ENCODE measurements at regions not wholly inside any gene's neighbourhood (a gene's known extent, or its start where the extent isn't known, plus 50 kb on each side); places are given as distances from the start of the nearest gene placed in this dataset.

DNA sequence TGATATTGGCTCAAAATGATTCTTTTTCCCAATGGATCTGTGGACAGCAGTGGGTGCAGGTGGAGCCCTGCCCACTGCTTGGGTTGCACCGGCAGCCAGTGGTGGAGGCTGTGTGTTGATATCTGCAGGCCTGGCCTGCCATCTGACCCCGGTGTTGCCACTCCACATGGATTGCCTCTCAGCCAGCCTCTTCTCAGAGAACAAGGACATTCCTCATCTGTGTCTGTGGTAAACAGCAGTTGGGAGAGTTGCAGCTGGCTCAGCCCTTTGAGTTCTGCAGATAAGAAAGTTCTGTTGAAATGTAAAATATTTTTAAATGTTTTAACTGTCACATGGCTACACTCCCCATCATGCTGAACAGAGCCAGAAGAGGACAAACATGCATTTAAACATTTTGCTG, 374.9 kb upstream of the CELF2 start:
- DNase-seq (ENCODE audit: low read depth) = no peak

DNA sequence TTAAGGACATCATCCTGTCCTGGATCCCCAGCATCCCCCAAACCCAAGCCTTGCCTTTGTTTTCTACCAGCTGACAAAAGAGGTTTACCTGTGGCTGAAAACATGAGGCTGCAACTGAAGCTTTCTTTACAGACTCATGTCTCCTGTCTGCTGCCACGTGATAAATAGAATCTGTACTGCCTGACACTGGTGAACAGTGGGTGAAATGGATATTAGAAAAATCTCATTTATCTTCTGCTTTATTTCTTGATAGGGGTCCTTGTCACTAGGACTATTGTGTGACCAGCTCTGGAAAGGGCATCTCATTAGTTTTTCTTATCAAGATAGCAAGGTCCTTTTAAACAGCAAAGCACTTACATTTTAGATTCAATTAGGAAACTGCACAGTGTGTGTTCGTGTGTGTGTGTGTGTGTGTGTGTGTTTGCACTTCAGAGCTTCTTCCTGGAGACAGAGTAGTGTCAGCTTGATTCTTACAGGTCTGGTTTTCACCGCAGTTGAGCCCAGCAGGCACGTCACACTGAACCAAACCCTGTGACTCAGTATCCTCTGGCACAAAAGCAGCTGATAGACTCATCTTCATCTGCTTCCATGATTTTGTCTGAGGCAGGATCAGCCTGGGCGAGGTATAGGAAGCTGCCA, 373.5 kb upstream of the CELF2 start:
- no peak for DNase-seq (ENCODE audit: low read depth)

DNA sequence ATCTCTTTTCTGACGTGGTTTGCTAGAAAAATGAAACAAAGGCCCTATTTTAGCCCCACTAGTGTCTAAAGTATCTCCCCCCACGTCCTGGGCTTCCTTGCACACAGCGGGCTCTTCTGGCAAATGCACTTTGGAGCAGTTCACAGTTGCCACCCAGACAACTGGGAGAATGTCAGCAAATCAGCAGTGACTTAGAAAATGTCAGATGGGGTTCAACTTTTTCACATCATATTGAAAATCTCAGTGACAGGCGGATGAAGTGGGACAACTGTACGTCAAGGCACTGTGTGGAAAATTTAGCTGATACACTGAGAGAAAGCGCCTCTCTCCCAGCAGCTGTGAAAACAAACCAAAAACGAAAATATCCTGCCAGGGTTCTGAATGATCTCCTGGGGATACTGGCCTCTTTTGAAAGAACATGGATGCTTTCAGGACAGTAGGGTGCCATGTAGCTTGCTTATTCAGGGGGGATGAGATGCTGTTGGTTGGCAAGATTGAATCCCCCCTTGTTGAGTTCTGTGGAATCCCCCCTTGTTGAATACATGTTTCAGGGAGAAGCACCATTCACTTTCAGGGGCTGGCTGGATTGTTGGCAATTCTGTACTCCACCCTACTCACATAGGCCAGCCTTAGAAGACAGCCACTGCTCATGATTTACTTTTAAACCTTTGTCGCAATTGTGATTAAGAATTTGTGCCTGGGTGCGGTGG, 372.8 kb upstream of the CELF2 start:
- DNase-seq (ENCODE audit: low read depth) = no peak

DNA sequence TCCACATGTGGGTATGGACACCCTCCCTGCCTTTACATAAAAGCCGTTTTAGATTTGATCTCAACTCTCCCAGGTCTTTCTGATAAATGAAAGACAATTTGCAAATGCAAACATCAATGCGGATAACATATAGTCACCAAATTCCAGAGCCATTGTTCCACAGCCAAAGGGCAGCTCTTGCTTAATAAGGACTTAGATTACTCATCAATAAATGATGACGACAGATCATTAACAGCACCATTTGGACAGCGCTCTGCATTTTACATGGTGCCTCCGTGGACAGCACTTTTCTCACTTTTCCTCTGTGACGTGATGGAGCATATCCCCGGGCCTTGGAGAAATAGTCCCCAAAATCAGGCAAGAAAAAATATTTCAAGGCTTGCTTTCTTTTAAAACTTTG, 370.3 kb upstream of the CELF2 start:
- no peak for DNase-seq (ENCODE audit: low read depth)

DNA sequence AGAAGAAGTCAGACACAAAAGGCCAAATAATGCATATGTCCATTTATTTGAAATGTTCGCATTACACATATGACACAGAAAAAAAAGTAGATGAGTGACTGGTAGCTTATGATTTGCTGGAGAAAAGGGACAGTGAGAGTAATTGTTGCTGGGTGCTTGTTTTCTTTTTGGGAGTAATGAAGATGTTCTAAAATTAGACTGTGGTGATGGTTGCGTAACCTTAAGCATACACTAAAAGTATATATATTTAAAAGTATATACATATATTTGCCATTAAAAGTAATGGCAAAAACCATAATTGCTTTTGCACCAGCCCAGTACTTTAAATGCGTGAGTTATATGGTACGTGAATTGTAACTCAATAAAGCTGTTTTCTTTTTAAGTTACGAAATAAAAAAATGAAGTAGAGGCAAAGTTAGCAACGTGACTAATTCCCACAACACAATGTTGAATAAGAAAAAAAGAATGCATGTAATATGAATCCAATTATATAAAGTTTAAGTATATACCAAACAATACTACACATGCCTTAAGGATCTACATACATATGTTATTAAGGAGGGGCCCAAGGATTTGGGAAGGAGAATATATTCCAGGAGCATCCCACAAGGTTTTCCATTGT, 360.4 kb upstream of the CELF2 start:
- DNase-seq (ENCODE audit: low read depth) = no peak

DNA sequence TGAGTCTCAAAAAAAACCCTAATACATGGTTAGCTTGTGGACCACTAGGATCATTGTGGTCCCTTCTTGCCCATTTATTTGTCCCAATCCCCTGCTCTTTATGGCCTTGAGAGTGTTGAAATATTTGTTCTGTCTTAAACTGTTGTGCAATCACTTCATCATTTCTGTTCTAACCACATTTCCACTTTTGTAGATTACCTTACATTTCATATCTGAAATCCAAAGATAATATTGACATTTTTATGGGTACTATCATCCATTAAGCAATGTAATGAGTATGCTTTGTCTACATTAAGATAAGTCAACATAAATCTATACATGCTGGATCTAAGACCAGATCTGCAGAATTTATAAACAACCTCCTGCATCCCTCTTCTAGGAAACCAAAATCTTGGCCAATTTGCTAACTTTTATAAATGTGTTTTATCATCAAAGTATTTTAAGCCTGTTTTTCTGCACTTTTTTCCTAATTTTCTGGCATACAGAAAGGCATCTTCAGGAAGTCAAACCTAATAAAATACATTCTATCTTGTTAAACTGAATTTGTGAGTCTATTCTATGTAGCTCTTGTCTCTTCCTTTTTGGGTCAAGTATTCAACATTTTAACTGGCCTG, 359.4 kb upstream of the CELF2 start:
- DNase-seq (ENCODE audit: low read depth) = no peak

DNA sequence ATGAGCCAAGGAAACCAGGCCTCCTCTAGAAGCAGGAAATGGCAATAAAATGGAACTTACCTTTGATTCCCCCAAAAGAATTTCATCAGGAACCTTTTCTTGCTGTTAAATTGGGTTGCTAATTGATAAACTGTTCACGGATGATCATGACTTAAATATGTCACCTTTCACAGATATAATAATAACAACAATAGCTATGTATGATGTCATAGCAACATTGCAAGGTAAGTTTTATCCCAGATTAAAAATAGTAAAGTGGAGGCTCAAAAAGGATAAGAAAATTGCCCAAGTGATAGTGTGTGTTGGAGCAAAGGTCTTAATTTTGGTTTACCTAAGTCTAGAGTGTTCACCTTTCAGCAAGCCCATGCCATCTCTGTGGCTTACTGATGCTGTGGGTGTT, 357.6 kb upstream of the CELF2 start:
- no peak for DNase-seq (ENCODE audit: low read depth)

DNA sequence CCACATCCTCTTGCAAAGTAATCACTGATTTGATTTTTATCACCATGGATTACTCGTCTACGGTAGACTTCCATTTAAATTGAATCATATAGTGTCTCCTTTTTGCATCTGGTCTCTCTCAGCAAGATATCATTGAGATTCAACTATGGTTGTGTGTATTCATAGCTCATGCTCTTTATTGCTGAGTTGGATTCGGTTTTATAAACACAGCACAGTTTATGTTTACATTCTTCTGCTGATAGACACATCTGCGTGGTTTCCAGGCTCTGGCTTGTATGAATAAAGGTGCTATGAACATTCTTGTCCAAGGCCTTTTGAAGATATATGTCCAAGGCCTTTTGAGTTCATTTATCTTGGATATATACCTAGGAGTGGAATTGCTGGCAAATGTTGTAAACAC, 356.5 kb upstream of the CELF2 start:
- no peak for DNase-seq (ENCODE audit: low read depth)

DNA sequence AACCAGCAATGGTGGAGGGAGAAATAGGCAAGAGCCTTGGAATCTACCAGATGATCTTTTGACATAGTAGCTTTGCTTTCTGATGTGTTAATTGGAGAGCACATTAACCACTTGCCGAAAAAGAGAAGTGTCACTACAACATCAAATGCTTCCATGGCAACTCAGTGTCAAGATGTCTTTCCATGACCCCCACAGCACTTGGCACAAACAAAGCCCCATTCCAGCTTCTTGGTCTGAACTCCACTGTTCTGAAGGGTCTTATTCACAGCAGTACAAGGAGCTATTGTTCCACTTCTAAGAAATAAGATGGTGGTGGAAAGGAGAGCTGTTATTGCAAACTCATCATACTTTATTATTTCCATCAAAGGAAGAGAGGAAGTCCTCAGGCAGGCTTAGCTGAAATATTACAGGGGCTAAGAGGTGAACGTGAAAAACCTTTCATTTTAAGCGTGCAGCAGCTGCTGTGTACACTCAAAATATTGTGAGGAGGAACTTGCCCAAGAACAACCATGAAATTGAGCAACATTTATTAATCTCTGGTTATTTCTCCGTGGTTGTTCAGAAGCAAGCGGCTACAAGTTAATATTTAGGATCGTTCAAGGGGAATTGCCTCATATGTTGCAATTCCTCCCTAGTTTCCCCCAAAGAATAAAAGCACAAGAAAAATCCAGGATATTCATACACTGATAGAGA, 354.8 kb upstream of the CELF2 start:
- no peak for DNase-seq (ENCODE audit: low read depth)

DNA sequence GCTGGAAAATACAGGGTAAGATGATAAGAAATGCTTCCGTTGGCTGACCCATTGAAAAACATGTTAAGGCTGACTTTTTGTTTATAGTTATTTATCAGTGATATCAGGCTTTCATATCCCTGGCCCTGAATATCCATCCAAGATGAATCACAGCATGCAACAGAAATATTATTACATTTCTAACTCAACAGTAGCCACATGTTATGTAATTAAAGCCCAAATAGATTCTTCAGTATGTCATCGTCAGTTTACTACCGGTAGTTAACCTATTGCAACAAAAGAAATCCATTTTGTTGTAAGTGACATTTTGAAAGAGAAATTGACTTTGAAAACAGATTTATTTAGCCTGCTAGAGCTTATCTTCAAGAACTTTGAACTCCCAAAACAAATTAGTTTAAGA, 354.1 kb upstream of the CELF2 start:
- no peak for DNase-seq (ENCODE audit: low read depth)

DNA sequence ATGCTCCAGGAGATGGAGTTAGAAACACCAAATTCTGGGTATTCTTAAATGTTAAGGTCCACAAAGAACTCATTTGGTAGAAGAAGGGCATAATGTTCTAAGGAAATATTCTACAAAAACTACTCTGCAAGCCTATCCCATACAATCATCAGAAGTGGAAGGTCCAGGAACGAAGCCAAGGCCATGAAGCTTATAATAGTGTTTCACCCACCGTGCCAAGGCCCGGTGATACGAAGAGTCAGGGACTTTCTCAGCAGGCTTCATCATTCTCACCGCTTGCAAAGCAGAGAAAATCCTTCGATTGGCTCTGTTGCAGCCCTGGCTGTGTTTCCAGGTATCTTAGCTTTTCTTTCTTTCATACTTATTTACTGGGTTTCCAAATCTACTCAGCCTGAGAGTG, 351.9 kb upstream of the CELF2 start:
- no peak for DNase-seq (ENCODE audit: low read depth)

DNA sequence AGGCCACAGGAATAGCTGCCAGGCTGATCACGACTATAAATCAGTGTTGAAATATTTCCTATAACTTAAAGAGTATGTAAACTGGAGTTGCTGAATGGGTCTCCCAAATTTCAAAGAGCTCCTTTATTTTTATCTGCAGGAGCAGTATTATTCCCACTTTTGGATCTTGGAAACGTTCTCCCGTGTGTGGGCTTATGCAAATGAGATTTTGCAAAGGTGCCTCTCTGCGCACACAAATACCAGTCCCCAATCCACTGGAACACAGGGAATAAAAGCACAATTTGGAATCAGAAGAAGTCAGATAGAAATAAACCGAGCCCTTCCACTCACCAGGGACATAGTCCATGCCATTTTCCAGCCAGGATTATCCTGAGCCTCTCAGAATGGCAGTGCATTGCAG, 350.2 kb upstream of the CELF2 start:
- no peak for DNase-seq (ENCODE audit: low read depth)

DNA sequence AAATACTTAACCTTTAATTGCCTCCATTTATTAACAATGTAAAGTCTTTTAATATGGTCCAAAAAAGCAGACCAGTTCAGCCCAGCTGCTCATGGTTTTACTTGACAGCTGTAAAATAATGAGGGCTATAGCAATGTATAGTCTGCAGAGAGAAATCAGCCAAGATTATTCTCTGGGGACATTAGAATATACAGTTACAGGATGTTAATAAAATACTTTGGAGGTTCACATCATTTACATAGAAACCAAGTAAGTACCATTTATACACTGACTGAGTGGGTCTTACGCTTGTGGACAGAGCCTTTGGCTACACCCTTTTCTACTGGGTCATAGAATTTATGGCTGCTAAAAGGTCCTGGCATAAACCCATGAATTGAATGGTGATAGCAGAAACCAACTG, 340.7 kb upstream of the CELF2 start:
- DNase-seq (ENCODE audit: low read depth) = no peak

DNA sequence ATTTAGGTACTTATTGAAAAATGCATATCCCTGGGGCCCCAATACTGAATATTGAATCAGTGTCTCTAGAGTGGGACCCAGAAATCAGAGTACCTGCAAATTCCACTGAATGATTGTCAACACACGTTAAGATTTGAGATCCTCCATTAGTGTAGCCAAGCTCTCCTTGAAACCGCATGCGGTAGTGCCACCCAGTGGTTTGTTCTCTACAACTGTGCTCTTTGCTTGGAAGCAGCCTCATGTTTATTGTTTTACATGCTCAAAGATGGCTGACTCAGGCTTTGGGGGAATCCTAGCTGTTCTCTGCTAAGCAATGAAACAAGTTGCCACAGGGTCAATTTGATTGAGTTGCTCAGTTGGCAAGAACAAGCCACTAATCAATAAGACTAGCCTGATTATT, 340.2 kb upstream of the CELF2 start:
- DNase-seq (ENCODE audit: low read depth) = no peak

DNA sequence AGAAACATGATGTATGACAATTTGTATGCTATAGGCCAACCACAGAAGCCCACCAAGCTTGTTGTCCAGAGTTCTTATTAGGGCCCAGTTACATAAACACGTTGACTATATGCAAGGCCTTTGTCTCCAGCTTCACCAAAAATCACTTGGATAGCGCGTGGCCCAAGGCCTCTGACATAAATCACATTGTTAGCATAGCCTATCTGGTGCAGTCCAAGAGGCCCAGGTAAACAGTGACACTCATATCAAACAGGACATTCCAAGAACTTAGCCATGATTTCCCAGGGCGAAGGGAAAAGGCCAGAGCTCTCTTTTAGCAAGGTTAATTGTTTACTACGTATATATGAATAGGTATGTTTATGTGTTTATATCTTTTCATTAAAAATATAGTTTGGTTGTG, 337.2 kb upstream of the CELF2 start:
- DNase-seq (ENCODE audit: low read depth) = no peak

DNA sequence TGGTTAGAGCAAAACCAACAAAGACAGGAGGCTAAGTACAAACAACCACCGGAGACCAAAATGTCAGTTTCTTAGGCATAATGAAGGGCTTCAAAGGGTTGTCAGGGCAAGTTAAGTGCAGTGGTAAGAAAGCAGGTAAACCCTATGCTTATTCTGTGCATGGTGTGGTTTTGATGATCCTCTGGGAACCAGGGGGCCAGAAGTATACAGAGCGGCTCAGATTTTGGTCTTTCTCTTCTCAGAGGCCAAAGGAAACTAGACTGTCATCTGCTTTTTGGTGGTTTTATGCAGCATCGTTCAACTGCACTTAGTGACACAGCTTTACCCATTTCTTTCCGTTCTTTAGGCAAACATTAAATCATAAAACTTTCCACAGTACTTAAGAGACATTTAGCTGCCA, 332.7 kb upstream of the CELF2 start:
- DNase-seq (ENCODE audit: low read depth) = no peak

DNA sequence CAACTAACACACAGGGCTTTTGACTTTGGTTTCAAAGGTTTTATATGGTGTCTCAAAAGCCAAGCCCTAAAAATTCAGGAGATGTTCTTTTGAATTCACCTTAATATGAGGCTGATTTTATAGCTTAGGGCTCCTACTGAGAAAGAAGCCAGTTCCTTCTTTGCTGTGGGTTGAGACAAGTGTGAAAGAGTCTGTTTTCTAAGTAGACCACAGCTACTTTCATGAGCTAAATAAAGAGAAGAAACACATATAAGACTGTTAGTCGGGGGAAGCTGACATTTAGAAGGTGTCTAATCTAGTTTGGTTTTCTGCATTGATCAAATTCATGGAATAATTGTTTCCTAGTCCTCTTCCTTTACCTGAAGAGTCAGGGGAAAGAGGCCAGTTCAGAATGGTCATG, 332.1 kb upstream of the CELF2 start:
- DNase-seq (ENCODE audit: low read depth) = no peak

DNA sequence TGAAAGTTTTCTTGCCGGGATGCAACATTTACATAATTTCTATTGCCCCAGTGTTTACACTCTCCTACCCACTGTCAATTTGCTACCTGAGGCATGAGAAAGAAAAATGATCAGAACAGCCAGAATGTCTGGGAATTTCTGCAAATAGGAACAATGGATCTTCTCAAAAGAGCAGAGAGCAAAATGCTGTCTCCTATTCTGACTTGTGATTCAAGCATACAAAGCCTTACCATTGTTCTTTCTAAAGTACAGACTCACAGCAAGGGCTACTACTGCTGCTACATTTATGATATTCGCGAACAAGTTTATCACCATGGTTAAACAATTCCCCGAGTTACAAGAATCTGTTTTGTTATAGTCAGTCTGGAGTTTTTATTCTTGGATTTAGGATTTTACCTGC, 329.9 kb upstream of the CELF2 start:
- no peak for DNase-seq (ENCODE audit: low read depth)

DNA sequence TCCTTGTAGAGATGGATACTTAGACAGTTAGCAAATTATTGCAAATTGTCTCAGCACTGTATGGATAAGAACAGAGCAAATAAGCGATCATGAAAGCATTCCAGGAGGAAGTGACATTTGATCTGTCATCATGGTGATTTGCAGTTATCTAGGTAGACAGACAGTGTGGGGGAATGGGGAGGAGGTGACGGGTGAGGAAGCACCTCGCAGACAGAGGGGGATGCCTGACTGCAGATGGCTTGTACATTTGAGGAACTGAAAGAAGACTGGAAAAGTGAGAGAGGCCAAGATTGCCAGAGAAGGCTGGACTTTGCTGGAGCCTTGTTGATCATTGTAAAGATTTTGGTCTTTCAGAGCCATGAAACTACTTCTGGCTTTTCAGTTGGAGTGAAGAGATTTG, 318.2 kb upstream of the CELF2 start:
- DNase-seq (ENCODE audit: low read depth) = no peak

DNA sequence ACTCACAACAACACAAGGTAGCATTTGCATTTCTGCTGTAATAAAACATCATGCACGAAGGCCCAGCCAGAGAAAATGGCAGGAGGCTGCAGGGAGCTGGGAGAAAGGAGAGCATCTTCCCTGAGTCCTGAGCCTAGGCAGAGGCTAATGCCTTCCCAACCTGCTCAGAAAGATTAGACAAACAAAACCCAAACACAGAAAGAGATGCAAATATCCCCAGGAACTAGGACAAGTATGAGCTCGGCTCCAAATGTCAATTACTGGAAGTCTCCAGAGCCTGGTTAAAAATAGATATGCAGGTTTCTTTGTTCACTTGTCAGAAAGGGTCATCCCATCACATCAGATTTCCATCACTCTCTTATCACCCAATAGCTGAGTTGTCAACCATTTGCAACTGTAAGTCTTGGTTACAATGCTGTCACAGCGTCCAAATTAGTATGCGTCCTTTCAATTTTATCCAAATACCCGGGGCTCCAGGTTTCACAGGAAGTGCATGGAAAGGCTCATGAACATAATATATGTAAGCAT, 316.5 kb upstream of the CELF2 start:
- DNase-seq (ENCODE audit: low read depth) = no peak

DNA sequence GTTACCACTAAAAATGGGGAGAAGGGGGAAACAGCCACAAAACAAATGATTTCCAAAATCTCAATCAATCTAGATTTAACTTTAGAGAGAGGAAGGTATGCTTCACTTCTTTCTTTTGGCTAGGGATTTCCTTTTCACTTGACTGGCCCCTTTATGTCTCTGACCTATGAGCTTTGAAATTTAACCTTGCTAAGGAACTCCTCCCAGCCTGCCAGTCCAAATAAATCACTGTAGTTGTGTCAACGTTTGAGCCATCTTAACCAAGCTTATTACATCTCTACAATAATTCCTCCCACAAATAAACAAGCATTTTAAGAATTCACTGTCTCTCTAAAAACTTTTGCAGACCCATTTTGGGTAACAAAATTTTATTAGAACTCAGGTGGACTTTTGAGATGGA, 315.5 kb upstream of the CELF2 start:
- DNase-seq (ENCODE audit: low read depth) = no peak

DNA sequence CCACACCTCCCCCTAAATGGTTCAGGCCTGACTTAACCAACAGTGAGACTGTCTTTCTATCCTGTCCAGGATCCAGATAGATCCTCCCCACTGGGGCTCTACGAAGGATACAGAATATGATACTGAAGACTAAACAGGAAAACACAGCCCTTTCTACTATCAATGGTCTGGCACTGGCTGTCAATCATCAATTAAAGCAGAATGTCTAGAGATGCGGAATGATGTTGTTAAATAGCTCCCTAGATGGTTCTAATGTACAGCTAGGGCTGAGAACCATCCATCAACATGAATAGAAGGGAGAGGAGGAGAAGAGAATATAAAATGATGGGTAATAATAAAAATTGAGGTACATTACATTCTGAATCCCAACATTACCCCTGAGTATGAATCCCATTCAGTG, 314.3 kb upstream of the CELF2 start:
- DNase-seq (ENCODE audit: low read depth) = no peak
